Transverse colon (tissue), 4 donors: ENCODE measurements at regions not wholly inside any gene's neighbourhood (a gene's known extent, or its start where the extent isn't known, plus 50 kb on each side); places are given as distances from the start of the nearest gene placed in this dataset.
A peak's percentile ranks its signal among the peaks of the same experiment; 100 is the strongest.
"Not testable (repeated sequence)": the region's sequence is repeated elsewhere in the genome, so short reads cannot be mapped to it uniquely, and the experiment has no call there.

Experiments
- DNase-seq: peaks from one replicate; pipeline ENCODE4 v3.0.0-alpha.2; 2019
- H3K27ac ChIP-seq, 4 donors: fragments of 200-600 bp; sonication (generic); 2 replicates each; pipeline ENCODE4 v1.5.1; 2016 to 2018; ENCODE audit warnings: inconsistent platforms in 4 of 4
- H3K27me3 ChIP-seq: fragments of 200-600 bp; sonication (generic); 2 replicates; pipeline ENCODE4 v1.5.1; 2017; ENCODE audit warnings: inconsistent platforms
- H3K36me3 ChIP-seq, 4 donors: fragments of 200-600 bp; sonication (generic); 2 replicates each; pipeline ENCODE4 v1.5.1; 2017 to 2019; ENCODE audit warnings: inconsistent platforms in 4 of 4
- H3K4me1 ChIP-seq, 4 donors: fragments of 200-600 bp; sonication (generic); 2 replicates each; pipeline ENCODE4 v1.5.1; 2017 to 2020; ENCODE audit warnings: inconsistent platforms in 4 of 4
- H3K4me3 ChIP-seq, 4 donors: fragments of 200-600 bp; sonication (generic); 1 replicate in 1 of 4; 2 replicates in 3 of 4; pipeline versions ENCODE4 v1.5.1 to v1.6.1; 2017 to 2019; ENCODE audit warnings: inconsistent platforms in 4 of 4
- H3K9me3 ChIP-seq, 2 donors: fragments of 200-600 bp; sonication (generic); 2 replicates each; pipeline ENCODE4 v1.5.1; 2017 to 2019; ENCODE audit warnings: inconsistent platforms in 2 of 2
- CTCF ChIP-seq, 5 experiments: fragments of 200-600 bp in 3 of 5; fragments of 450-650 bp in 2 of 5; sonication (generic) in 3 of 5; IDR thresholded peaks; 1 replicate in 2 of 5; 2 replicates in 3 of 5; pipeline ENCODE4 v1.5.1; 2016 to 2017; ENCODE audit warnings: antibody characterized with exemption in 5 of 5, inconsistent platforms in 3 of 5, mild to moderate bottlenecking in 2 of 5, moderate library complexity in 1 of 5
- EP300 ChIP-seq: sonication (generic); formaldehyde crosslinking; IDR thresholded peaks from one replicate; pipeline ENCODE4 v1.6.1; 2017; ENCODE audit warnings: antibody characterized with exemption, low read depth
- POLR2A ChIP-seq: fragments of 450-650 bp; IDR thresholded peaks from one replicate; pipeline ENCODE4 v1.6.1; 2016; ENCODE audit warnings: antibody characterized with exemption, mild to moderate bottlenecking, moderate library complexity
- POLR2AphosphoS5 ChIP-seq, 3 donors: sonication (generic); formaldehyde crosslinking; IDR thresholded peaks; one replicate each; pipeline ENCODE4 v1.6.1; 2016; ENCODE audit warnings: antibody characterized with exemption in 3 of 3
- WGBS, 2 donors: methylation state at CpG; one replicate each; pipeline ENCODE4 v1.1.5; 2018; ENCODE audit warnings: low coverage in 1 of 2; 5-methylcytosine and 5-hydroxymethylcytosine counted together
- in situ Hi-C, 4 donors: fragments of 200-750 bp; cut with MboI; loops; one replicate each; pipeline versions ENCODE4 v1.15.0 to v1.15.1; 2017; ENCODE audit warnings: low sequenced_read_pairs in 3 of 4, low pct_ligation_motif_present in 1 of 4, low pct_unique_long_range_greater_than_20kb in 1 of 4
- intact Hi-C: fragments of 100-400 bp; cut with DNase I; formaldehyde crosslinking; loops from one replicate; pipeline ENCODE4 v1.15.1; 2023; ENCODE audit warnings: low total_unique reads

GRCh38 chr11:33987975-33988580, 63.5 kb upstream of the CAPRIN1 start:
- WGBS, 2 donors, result 46 to 51% methylated on average over 10 to 12 of the region's 12 CpGs
- intact Hi-C loops, result no loop called here
- DNase-seq, result peak; percentile 67
- Histone ChIP-seq H3K27ac (no peak overlapping the region), H3K4me3 (no peak overlapping the region), H3K4me1 (no peaks in the 10 kb centered on the region), H3K27me3 (no peaks in the 10 kb centered on the region), H3K9me3 (no peaks in the 10 kb centered on the region), H3K36me3 (no peaks in the 10 kb centered on the region)
- in situ Hi-C loops, result loop anchor here in 3 of 4 donors (10.0 to 25.0 kb wide), 3 partner anchors 133 to 626 kb away; partner anchors contain the start of gene ABTB2 (in 2 of the 3)
- TF ChIP-seq POLR2A (no peak), CTCF (IDR thresholded peaks at IDR 0.05) (peak; percentile 59 to 77 (median 74)), EP300 (no peak), POLR2AphosphoS5 (IDR thresholded peaks at IDR 0.05) (no peak)

GRCh38 chr11:33987545-33987944, 64.0 kb upstream of the CAPRIN1 start:
- Histone ChIP-seq H3K4me3 (no peak overlapping the region), H3K9me3 (no peaks in the 10 kb centered on the region), H3K27ac (no peak overlapping the region), H3K4me1 (no peaks in the 10 kb centered on the region), H3K36me3 (no peaks in the 10 kb centered on the region), H3K27me3 (no peaks in the 10 kb centered on the region)
- no peak for DNase-seq
- TF ChIP-seq EP300 (no peak), CTCF (IDR thresholded peaks at IDR 0.05) (no peak), POLR2A (no peak), POLR2AphosphoS5 (IDR thresholded peaks at IDR 0.05) (no peak)
- intact Hi-C loops, result no loop called here
- in situ Hi-C loops, result loop anchor here in 3 of 4 donors (10.0 to 25.0 kb wide), 3 partner anchors 133 to 625 kb away; partner anchors contain the start of gene ABTB2 (in 2 of the 3)
- WGBS, 2 donors, result 69 to 88% methylated on average over 3 of the region's 3 CpGs

GRCh38 chr11:33986597-33987501, 64.7 kb upstream of the CAPRIN1 start:
- H3K9me3 ChIP-seq, DNase-seq, H3K27me3 ChIP-seq, H3K4me3 ChIP-seq, H3K27ac ChIP-seq, H3K36me3 ChIP-seq, intact Hi-C loops, H3K4me1 ChIP-seq: not testable (repeated sequence)
- 75 to 82% methylated on average over 5 to 12 of the region's 12 CpGs for WGBS, 2 donors
- in situ Hi-C loops, result loop anchor here in 3 of 4 donors (10.0 to 25.0 kb wide), 3 partner anchors 132 to 625 kb away; partner anchors contain the start of gene ABTB2 (in 2 of the 3)

- in situ Hi-C loops, result loop anchor here (5.0 to 25.0 kb wide), 4 partner anchors 128 to 623 kb away; partner anchors contain the start of gene ABTB2 (in 2 of the 4)
- Histone ChIP-seq H3K27me3 (no peaks in the 10 kb centered on the region), H3K4me3 (no peak overlapping the region), H3K9me3 (no peaks in the 10 kb centered on the region), H3K36me3 (no peaks in the 10 kb centered on the region), H3K4me1 (no peaks in the 10 kb centered on the region), H3K27ac (no peak overlapping the region)
- no peak for TF ChIP-seq EP300
- no peak for TF ChIP-seq POLR2A
- no peak for TF ChIP-seq CTCF (IDR thresholded peaks at IDR 0.05)
- no peak for TF ChIP-seq POLR2AphosphoS5 (IDR thresholded peaks at IDR 0.05)
- no peak for DNase-seq
- intact Hi-C loops, result no loop called here
- WGBS, 2 donors, result 69 to 78% methylated on average over 5 of the region's 5 CpGs
Measured at GRCh38 chr11:33984682-33985389, 66.7 kb upstream of the CAPRIN1 start.
